Dermis microvascular lymphatic vessel endothelial cell (primary cell): ENCODE measurements at regions not wholly inside any gene's neighbourhood (a gene's known extent, or its start where the extent isn't known, plus 50 kb on each side); places are given as distances from the start of the nearest gene placed in this dataset.

Experiments
- DNase-seq, 2 donors: peaks; one replicate each; pipeline versions ENCODE4 v3.0.0 to v3.0.0-alpha.2; 2010; ENCODE audit warnings: low read depth in 2 of 2

GRCh38 chr17:45680360-45680759, 103.8 kb upstream of the CRHR1 start:
- no peak for DNase-seq

GRCh38 chr17:45681706-45682105, 102.4 kb upstream of the CRHR1 start:
- no peak for DNase-seq

GRCh38 chr17:45686250-45686649, 97.9 kb upstream of the CRHR1 start:
- DNase-seq, result no peak

GRCh38 chr17:45687594-45687993, 96.5 kb upstream of the CRHR1 start:
- no peak for DNase-seq

- no peak for DNase-seq
Measured at GRCh38 chr17:45688353-45688752, 95.8 kb upstream of the CRHR1 start.

- no peak for DNase-seq
Measured at GRCh38 chr17:45688820-45689219, 95.3 kb upstream of the CRHR1 start.

- no peak for DNase-seq
Measured at GRCh38 chr17:45689451-45689850, 94.7 kb upstream of the CRHR1 start.

GRCh38 chr17:45690625-45691275, 93.4 kb upstream of the CRHR1 start:
- DNase-seq, result no peak

- no peak for DNase-seq
Measured at GRCh38 chr17:45692661-45693060, 91.5 kb upstream of the CRHR1 start.

GRCh38 chr17:45693792-45694191, 90.3 kb upstream of the CRHR1 start:
- DNase-seq, result no peak

GRCh38 chr17:45696442-45696841, 87.7 kb upstream of the CRHR1 start:
- DNase-seq, result no peak

- DNase-seq, result no peak
Measured at GRCh38 chr17:45697076-45697475, 87.0 kb upstream of the CRHR1 start.

GRCh38 chr17:45700171-45701090, 83.7 kb upstream of the CRHR1 start:
- DNase-seq, result no peak

GRCh38 chr17:45702666-45703266, 81.4 kb upstream of the CRHR1 start:
- peak in 1 of 2 donors; percentile 26 for DNase-seq

- no peak for DNase-seq
Measured at GRCh38 chr17:45703348-45703747, 80.8 kb upstream of the CRHR1 start.

- DNase-seq, result no peak
Measured at GRCh38 chr17:45703806-45704205, 80.3 kb upstream of the CRHR1 start.

- no peak for DNase-seq
Measured at GRCh38 chr17:45704251-45704650, 79.9 kb upstream of the CRHR1 start.

- peak in 1 of 2 donors; percentile 4 for DNase-seq
Measured at GRCh38 chr17:45705123-45706009, 78.8 kb upstream of the CRHR1 start.

- no peak for DNase-seq
Measured at GRCh38 chr17:45706033-45706432, 78.1 kb upstream of the CRHR1 start.

- DNase-seq, result no peak
Measured at GRCh38 chr17:45708707-45709290, 75.3 kb upstream of the CRHR1 start.

GRCh38 chr17:45709728-45710288, 74.3 kb upstream of the CRHR1 start:
- DNase-seq, result no peak
